DND-41 (cell line): ENCODE measurements at regions not wholly inside any gene's neighbourhood (a gene's known extent, or its start where the extent isn't known, plus 50 kb on each side); places are given as distances from the start of the nearest gene placed in this dataset.

Experiments
- ATAC-seq: fragments of 200-7000 bp; cut with Tn5 transposase; 3 replicates; pipeline ENCODE4 v1.9.1; 2021; ENCODE audit warnings: low read depth; ENCODE audit not compliant: insufficient read depth
- DNase-seq: peaks from one replicate; pipeline ENCODE4 v3.0.0-alpha.2; 2020
- H2AFZ ChIP-seq: 2 replicates; pipeline ENCODE4 v1.6.0; 2012; ENCODE audit warnings: low read depth, low read length
- H3K27ac ChIP-seq: 2 replicates; pipeline ENCODE4 v1.5.1; 2012; ENCODE audit warnings: low read length, inconsistent platforms
- H3K27me3 ChIP-seq: fragments of 200-600 bp; sonication (generic); 2 replicates; pipeline ENCODE4 v1.6.0; 2012; ENCODE audit warnings: low read length, mild to moderate bottlenecking, inconsistent platforms; ENCODE audit not compliant: insufficient read depth, poor library complexity
- H3K36me3 ChIP-seq: 2 replicates; pipeline ENCODE4 v1.5.1; 2012; ENCODE audit warnings: low read length, inconsistent platforms; ENCODE audit not compliant: insufficient read depth
- H3K4me1 ChIP-seq: 2 replicates; pipeline ENCODE4 v1.5.1; 2012; ENCODE audit warnings: mild to moderate bottlenecking, low read length; ENCODE audit not compliant: insufficient read depth
- H3K4me2 ChIP-seq: 2 replicates; pipeline ENCODE4 v1.6.0; 2012; ENCODE audit warnings: mild to moderate bottlenecking, moderate library complexity, low read length, inconsistent platforms; ENCODE audit not compliant: insufficient read depth
- H3K4me3 ChIP-seq, 2 experiments: fragments of 200-600 bp in 1 of 2; shearing (Covaris generic) in 1 of 2; 2 replicates each; pipeline ENCODE4 v1.5.1; 2012 to 2016; ENCODE audit warnings: inconsistent platforms in 2 of 2, low read length in 2 of 2, mild to moderate bottlenecking in 2 of 2, low read depth in 1 of 2, moderate library complexity in 1 of 2
- H3K79me2 ChIP-seq: 2 replicates; pipeline ENCODE4 v1.6.0; 2012; ENCODE audit warnings: low read length, inconsistent platforms; ENCODE audit not compliant: insufficient read depth
- H3K9ac ChIP-seq: 2 replicates; pipeline ENCODE4 v1.6.0; 2012; ENCODE audit warnings: low read depth, mild to moderate bottlenecking, inconsistent platforms, low read length, moderate library complexity
- H3K9me3 ChIP-seq: 2 replicates; pipeline ENCODE4 v1.5.1; 2012; ENCODE audit warnings: low read length, moderate library complexity, mild to moderate bottlenecking, inconsistent platforms; ENCODE audit not compliant: insufficient read depth, severe bottlenecking
- H4K20me1 ChIP-seq: 2 replicates; pipeline ENCODE4 v1.6.0; 2012; ENCODE audit warnings: low read length; ENCODE audit not compliant: insufficient read depth
- CTCF ChIP-seq: IDR thresholded peaks from 2 replicates; pipeline ENCODE4 v1.5.1; 2012; ENCODE audit warnings: borderline replicate concordance, low read length, moderate library complexity, mild to moderate bottlenecking; ENCODE audit not compliant: poor library complexity, severe bottlenecking; ENCODE audit errors: extremely low read depth
- EZH2 ChIP-seq: IDR thresholded peaks from 3 replicates; pipeline ENCODE4 v1.6.1; 2012; ENCODE audit warnings: borderline replicate concordance, low read depth, mild to moderate bottlenecking, moderate library complexity, low read length, inconsistent platforms; ENCODE audit not compliant: severe bottlenecking

GRCh38 chr12:41819948-41820347, 324.7 kb downstream of the GXYLT1 start:
- Histone ChIP-seq H4K20me1 (no peaks in the 10 kb centered on the region), H3K27me3 (no peaks in the 10 kb centered on the region), H3K27ac (no peak overlapping the region), H3K79me2 (no peaks in the 10 kb centered on the region), H3K4me3 (no peak overlapping the region), H3K36me3 (no peaks in the 10 kb centered on the region), H3K4me2 (no peak overlapping the region), H3K9me3 (no peaks in the 10 kb centered on the region), H3K9ac (no peak overlapping the region), H3K4me1 (no peaks in the 10 kb centered on the region), H2AFZ (no peak overlapping the region)
- DNase-seq (no peak), ATAC-seq (no peak)
- TF ChIP-seq CTCF (no peak), EZH2 (no peak)

GRCh38 chr12:41804026-41804425, 340.6 kb downstream of the GXYLT1 start:
- Histone ChIP-seq H3K79me2 (no peaks in the 10 kb centered on the region), H3K4me3 (no peak overlapping the region), H3K4me2 (no peak overlapping the region), H3K9ac (no peak overlapping the region), H3K4me1 (no peaks in the 10 kb centered on the region), H2AFZ (no peak overlapping the region), H4K20me1 (no peaks in the 10 kb centered on the region), H3K27ac (no peak overlapping the region), H3K9me3 (no peaks in the 10 kb centered on the region), H3K27me3 (no peaks in the 10 kb centered on the region), H3K36me3 (no peaks in the 10 kb centered on the region)
- TF ChIP-seq CTCF, result no peak
- no peak for TF ChIP-seq EZH2
- ATAC-seq, result no peak
- no peak for DNase-seq

GRCh38 chr12:41802803-41803202, 341.9 kb downstream of the GXYLT1 start:
- ATAC-seq, result no peak
- H3K79me2 ChIP-seq, result no peaks in the 10 kb centered on the region
- no peak overlapping the region for H2AFZ ChIP-seq
- no peaks in the 10 kb centered on the region for H3K27me3 ChIP-seq
- no peak overlapping the region for H3K4me2 ChIP-seq
- no peaks in the 10 kb centered on the region for H3K4me1 ChIP-seq
- no peaks in the 10 kb centered on the region for H3K9me3 ChIP-seq
- no peak overlapping the region for H3K9ac ChIP-seq
- TF ChIP-seq EZH2 (no peak), CTCF (no peak)
- no peak overlapping the region for H3K4me3 ChIP-seq
- no peaks in the 10 kb centered on the region for H4K20me1 ChIP-seq
- no peak for DNase-seq
- no peaks in the 10 kb centered on the region for H3K36me3 ChIP-seq
- H3K27ac ChIP-seq, result no peak overlapping the region

- Histone ChIP-seq H3K79me2 (no peaks in the 10 kb centered on the region), H3K27me3 (no peaks in the 10 kb centered on the region), H2AFZ (no peak overlapping the region), H3K9me3 (no peaks in the 10 kb centered on the region), H3K36me3 (no peaks in the 10 kb centered on the region), H3K4me3 (no peak overlapping the region), H3K4me2 (no peak overlapping the region), H4K20me1 (no peaks in the 10 kb centered on the region), H3K4me1 (no peaks in the 10 kb centered on the region), H3K9ac (no peak overlapping the region), H3K27ac (no peak overlapping the region)
- TF ChIP-seq CTCF, result no peak
- no peak for TF ChIP-seq EZH2
- no peak for ATAC-seq
- DNase-seq, result no peak
These were observed 343.4 kb downstream of the GXYLT1 start for GRCh38 chr12:41801261-41801660.
